ENCODE measurements at regions not wholly inside any gene's neighbourhood (a gene's known extent, or its start where the extent isn't known, plus 50 kb on each side); places are given as distances from the start of the nearest gene placed in this dataset.

GRCh38 chr14:98006008-98006407 lies 1208.8 kb downstream of the VRK1 start (continued):
- no peak for TF ChIP-seq MAX (CRISPR knock-in tag; IDR thresholded peaks at IDR 0.05)
- no peak for TF ChIP-seq ERG (CRISPR knock-in tag; IDR thresholded peaks at IDR 0.05)
- no peak for TF ChIP-seq JUN (CRISPR knock-in tag; IDR thresholded peaks at IDR 0.05)
- no peak for TF ChIP-seq ZBTB21 (CRISPR knock-in tag; IDR thresholded peaks at IDR 0.05; ENCODE audit: borderline replicate concordance)
- no peak for TF ChIP-seq ZMAT4 (CRISPR knock-in tag; IDR thresholded peaks at IDR 0.05)

- no peak for DNase-seq (ENCODE audit: low spot score)
- Mint-ChIP-seq H3K27me3 (ENCODE audit: low read depth) (no peaks in the 10 kb centered on the region), H3K4me1 (peaks cover 9% of the 10 kb centered on the region), H3K36me3 (no peaks in the 10 kb centered on the region), H3K9me3 (0 out of 2 replicates have a peak, but pooled peaks cover 2% of the 10 kb centered on the region), H3K4me3 (no peak overlapping the region), H3K27ac (no peak overlapping the region)
- ChIA-PET POLR2A (no interaction called here), CTCF (interaction anchor here (0.6 kb wide), 1 partner anchor 710 kb away, joined by 5 read pairs; no protein-coding TSS in a partner anchor)
- no peak for ATAC-seq
- TF ChIP-seq ETV6 (CRISPR knock-in tag; IDR thresholded peaks at IDR 0.05) (no peak), PRRX2 (CRISPR knock-in tag; IDR thresholded peaks at IDR 0.05) (no peak), USF1 (CRISPR knock-in tag; IDR thresholded peaks at IDR 0.05) (no peak), ESRRA (CRISPR knock-in tag; IDR thresholded peaks at IDR 0.05; ENCODE audit: borderline replicate concordance) (no peak), TEAD1 (CRISPR knock-in tag; IDR thresholded peaks at IDR 0.05) (no peak), ZNF232 (CRISPR knock-in tag; IDR thresholded peaks at IDR 0.05) (no peak), ZNF263 (CRISPR knock-in tag; IDR thresholded peaks at IDR 0.05; ENCODE audit: low read depth) (no peak), FOXP4 (CRISPR knock-in tag; IDR thresholded peaks at IDR 0.05) (no peak), FOXP1 (CRISPR knock-in tag; IDR thresholded peaks at IDR 0.05; ENCODE audit: borderline replicate concordance) (no peak), TP53 (CRISPR knock-in tag; IDR thresholded peaks at IDR 0.05) (no peak), NR2C2 (CRISPR knock-in tag; IDR thresholded peaks at IDR 0.05) (no peak), FOXK1 (CRISPR knock-in tag; IDR thresholded peaks at IDR 0.05) (no peak), ATF3 (CRISPR knock-in tag; conservative IDR thresholded peaks at IDR 0.05) (no peak), FOXJ3 (CRISPR knock-in tag; IDR thresholded peaks at IDR 0.05; ENCODE audit: borderline replicate concordance) (no peak), ERG (CRISPR knock-in tag; IDR thresholded peaks at IDR 0.05) (no peak)
Measured at GRCh38 chr14:98008381-98009113, 1211.4 kb downstream of the VRK1 start.

Measured in WTC11 (cell line).